H1 (cell line): ENCODE measurements at regions not wholly inside any gene's neighbourhood (a gene's known extent, or its start where the extent isn't known, plus 50 kb on each side); places are given as distances from the start of the nearest gene placed in this dataset.

Experiments
- CTCF ChIA-PET: fragments of 300-600 bp; sonication (Branson Sonifier 250); formaldehyde crosslinking; loops from one replicate; lab custom pipeline; 2021; ENCODE audit not compliant: partially characterized antibody; lab: Charles Lee
- POLR2A ChIA-PET: fragments of 300-600 bp; sonication (Branson Sonifier 250); formaldehyde crosslinking; loops from one replicate; lab custom pipeline; 2021; ENCODE audit warnings: inconsistent platforms; ENCODE audit not compliant: partially characterized antibody; lab: Charles Lee
- DNase-seq, 2 experiments: peaks; one replicate each; pipeline versions ENCODE4 v3.0.0 to v3.0.0-alpha.2; 2010 to 2022; ENCODE audit warnings: low spot score in 2 of 2, low read depth in 1 of 2, mixed read lengths in 1 of 2
- FAIRE-seq: peaks from 2 replicates; lab custom pipeline; 2011; peaks lifted over from hg19 to GRCh38; lab: Jason Lieb, UNC
- H2AFZ ChIP-seq: 2 replicates; pipeline ENCODE4 v1.8.1; 2012; ENCODE audit warnings: low read length, inconsistent platforms
- H2AK5ac ChIP-seq: 2 replicates; pipeline ENCODE4 v1.6.1; 2013; ENCODE audit warnings: low read depth, low read length
- H2BK120ac ChIP-seq: replicated peaks from 2 replicates; pipeline ENCODE3; 2013; ENCODE audit warnings: low read depth, low read length, inconsistent platforms
- H2BK12ac ChIP-seq: 2 replicates; pipeline ENCODE4 v1.6.1; 2013; ENCODE audit warnings: low read depth, low read length
- H2BK15ac ChIP-seq: 2 replicates; pipeline ENCODE4 v1.6.1; 2013; ENCODE audit warnings: low read length
- H2BK20ac ChIP-seq: 2 replicates; pipeline ENCODE4 v1.6.1; 2013; ENCODE audit warnings: low read length
- H2BK5ac ChIP-seq: 2 replicates; pipeline ENCODE4 v1.6.1; 2013; ENCODE audit warnings: low read depth, low read length
- H3K14ac ChIP-seq: 2 replicates; pipeline ENCODE4 v1.6.1; 2013; ENCODE audit warnings: inconsistent platforms; ENCODE audit not compliant: insufficient read length
- H3K18ac ChIP-seq: 2 replicates; pipeline ENCODE4 v1.6.1; 2013; ENCODE audit warnings: low read length; ENCODE audit errors: extremely low read depth
- H3K23ac ChIP-seq: 2 replicates; pipeline ENCODE4 v1.6.1; 2013; ENCODE audit warnings: inconsistent platforms; ENCODE audit not compliant: insufficient read length
- H3K23me2 ChIP-seq: 2 replicates; pipeline ENCODE4 v1.6.1; 2013; ENCODE audit warnings: low read depth, low read length
- H3K27ac ChIP-seq: 2 replicates; pipeline ENCODE4 v1.6.1; 2011; ENCODE audit warnings: low read depth, low read length, inconsistent platforms
- H3K27me3 ChIP-seq, 4 experiments: replicated peaks in 1 of 4; 1 replicate in 1 of 4; 2 replicates in 3 of 4; pipeline versions ENCODE4 v1.6.1 to v1.8.1; 2011 to 2013; ENCODE audit warnings: low read length in 3 of 4, mild to moderate bottlenecking in 3 of 4, inconsistent platforms in 2 of 4, mixed read lengths in 2 of 4, moderate library complexity in 1 of 4; ENCODE audit not compliant: control insufficient read depth in 3 of 4, insufficient read depth in 3 of 4; ENCODE audit errors: extremely low read depth in 1 of 4
- H3K36me3 ChIP-seq, 4 experiments: 2 replicates each; pipeline versions ENCODE4 v1.6.1 to v1.8.1; 2011 to 2013; ENCODE audit warnings: mild to moderate bottlenecking in 4 of 4, low read length in 3 of 4, moderate library complexity in 2 of 4, control low read depth in 1 of 4, inconsistent platforms in 1 of 4; ENCODE audit not compliant: insufficient read depth in 4 of 4, control insufficient read depth in 2 of 4
- H3K4ac ChIP-seq: replicated peaks from 2 replicates; pipeline ENCODE3; 2013; ENCODE audit warnings: low read length, low read depth, mixed read lengths, inconsistent platforms; ENCODE audit not compliant: insufficient read length
- H3K4me1 ChIP-seq, 4 experiments: replicated peaks in 1 of 4; 1 replicate in 1 of 4; 2 replicates in 3 of 4; pipeline versions ENCODE4 v1.6.1 to v1.8.1; 2011 to 2013; ENCODE audit warnings: low read length in 3 of 4, inconsistent platforms in 2 of 4, mixed read lengths in 1 of 4; ENCODE audit not compliant: insufficient read depth in 4 of 4, control insufficient read depth in 3 of 4
- H3K4me2 ChIP-seq, 2 experiments: 2 replicates each; pipeline versions ENCODE4 v1.6.1 to v1.8.1; 2011 to 2013; ENCODE audit warnings: low read depth in 2 of 2, low read length in 2 of 2, control low read depth in 1 of 2, inconsistent platforms in 1 of 2, mild to moderate bottlenecking in 1 of 2; ENCODE audit not compliant: insufficient read depth in 1 of 2
- H3K4me3 ChIP-seq, 4 experiments: fragments of 200-600, 300-600 bp in 1 of 4; sonication (generic), shearing (Covaris generic), sonication (Bioruptor Twin) in 1 of 4; 2 replicates each; pipeline versions ENCODE4 v1.5.1 to v1.8.1; 2011 to 2016; ENCODE audit warnings: low read length in 4 of 4, low read depth in 3 of 4, control low read depth in 2 of 4, inconsistent platforms in 2 of 4, mild to moderate bottlenecking in 2 of 4, mixed read lengths in 1 of 4, moderate library complexity in 1 of 4; ENCODE audit not compliant: insufficient read depth in 2 of 4; ENCODE audit errors: extremely low read depth in 1 of 4
- H3K56ac ChIP-seq: replicated peaks from 2 replicates; pipeline ENCODE3; 2013; ENCODE audit warnings: low read depth, mild to moderate bottlenecking, mixed read lengths, low read length, inconsistent platforms; ENCODE audit not compliant: insufficient read length
- H3K79me1 ChIP-seq: 2 replicates; pipeline ENCODE4 v1.6.1; 2013; ENCODE audit warnings: low read depth, low read length, control low read depth
- H3K79me2 ChIP-seq, 2 experiments: 2 replicates each; pipeline versions ENCODE4 v1.6.1 to v1.8.1; 2012 to 2013; ENCODE audit warnings: low read length in 2 of 2, mild to moderate bottlenecking in 2 of 2, inconsistent platforms in 1 of 2; ENCODE audit not compliant: insufficient read depth in 2 of 2, control insufficient read depth in 1 of 2
- H3K9ac ChIP-seq, 4 experiments: replicated peaks in 1 of 4; 1 replicate in 1 of 4; 2 replicates in 3 of 4; pipeline versions ENCODE4 v1.6.1 to v1.8.1; 2011 to 2013; ENCODE audit warnings: low read depth in 3 of 4, low read length in 3 of 4, control low read depth in 2 of 4, mild to moderate bottlenecking in 2 of 4, moderate library complexity in 2 of 4, inconsistent platforms in 1 of 4; ENCODE audit errors: extremely low read depth in 1 of 4
- H3K9me3 ChIP-seq, 2 experiments: 2 replicates each; pipeline versions ENCODE4 v1.6.1 to v1.8.1; 2012 to 2013; ENCODE audit warnings: mild to moderate bottlenecking in 2 of 2, moderate library complexity in 2 of 2, control low read depth in 1 of 2, inconsistent platforms in 1 of 2, low read depth in 1 of 2, low read length in 1 of 2, mixed read lengths in 1 of 2; ENCODE audit not compliant: insufficient read depth in 2 of 2
- H4K20me1 ChIP-seq, 2 experiments: replicated peaks in 1 of 2; 2 replicates each; pipeline versions ENCODE3 to v1.8.1; 2011 to 2013; ENCODE audit warnings: inconsistent platforms in 2 of 2, low read length in 2 of 2, mild to moderate bottlenecking in 1 of 2; ENCODE audit not compliant: insufficient read depth in 2 of 2, control insufficient read depth in 1 of 2
- H4K5ac ChIP-seq: 2 replicates; pipeline ENCODE4 v1.6.1; 2013; ENCODE audit warnings: low read length, low read depth, mixed read lengths, inconsistent platforms; ENCODE audit not compliant: insufficient read length
- H4K8ac ChIP-seq: 2 replicates; pipeline ENCODE4 v1.8.0; 2013; ENCODE audit warnings: mild to moderate bottlenecking, moderate library complexity, low read length, inconsistent platforms; ENCODE audit not compliant: insufficient read depth; ENCODE audit errors: extremely low read depth
- H4K91ac ChIP-seq: replicated peaks from 2 replicates; pipeline ENCODE3; 2013; ENCODE audit warnings: low read length, mixed read lengths, inconsistent platforms; ENCODE audit not compliant: insufficient read length
- BRCA1 ChIP-seq: IDR thresholded peaks from 2 replicates; pipeline ENCODE4 v1.6.1; 2012; ENCODE audit warnings: low read depth, low read length, improper control_type of control experiment
- CEBPB ChIP-seq: IDR thresholded peaks from 2 replicates; pipeline ENCODE4 v1.6.1; 2012; ENCODE audit warnings: low read depth, low read length
- GABPA ChIP-seq: IDR thresholded peaks from 2 replicates; pipeline ENCODE4 v1.6.1; 2011; ENCODE audit warnings: mild to moderate bottlenecking, low read length, moderate library complexity, borderline replicate concordance; ENCODE audit not compliant: insufficient read depth
- GTF2F1 ChIP-seq: IDR thresholded peaks from 2 replicates; pipeline ENCODE4 v1.6.1; 2012; ENCODE audit warnings: low read depth, low read length, improper control_type of control experiment, borderline replicate concordance
- PHF8 ChIP-seq: fragments of 200-600 bp; sonication (generic); conservative IDR thresholded peaks from 2 replicates; pipeline ENCODE4 v1.7.1; 2012; ENCODE audit warnings: low read depth, mild to moderate bottlenecking, inconsistent platforms, low read length, moderate library complexity
- RNF2 ChIP-seq: fragments of 200-900, 300-1000 bp; sonication (generic); IDR thresholded peaks from 2 replicates; pipeline ENCODE4 v1.7.1; 2016; ENCODE audit warnings: borderline replicate concordance, low read depth, mild to moderate bottlenecking, antibody characterized with exemption, low read length; ENCODE audit not compliant: poor library complexity, severe bottlenecking; ENCODE audit errors: missing control alignments
- whole genome bisulfite sequencing, 2 experiments: shearing (Covaris generic) in 1 of 2; methylation state at CpG; one replicate each; pipeline versions ENCODE4 v1.1.6 to v1.1.7; 2013 to 2015; ENCODE audit warnings: low lambda C conversion rate in 2 of 2, mixed read lengths in 2 of 2, inconsistent platforms in 1 of 2, low coverage in 1 of 2, missing lambda C conversion rate in 1 of 2; ENCODE audit not compliant: insufficient replicate concordance in 2 of 2, insufficient coverage in 1 of 2, insufficient read length in 1 of 2; ENCODE audit errors: extremely low coverage in 1 of 2, missing lambda C conversion rate in 1 of 2; 5-methylcytosine and 5-hydroxymethylcytosine counted together
- TF ChIP-seq, protein P1 (sequence below), 3 experiments: IDR thresholded peaks; 1 replicate in 2 of 3; 2 replicates in 1 of 3; pipeline versions ENCODE4 v1.5.1 to v1.6.1; 2011; ENCODE audit warnings: low read length in 3 of 3, mild to moderate bottlenecking in 3 of 3, inconsistent platforms in 2 of 3, low read depth in 1 of 3, moderate library complexity in 1 of 3; ENCODE audit not compliant: insufficient read depth in 1 of 3; ENCODE audit errors: control extremely low read depth in 1 of 3

DNA sequence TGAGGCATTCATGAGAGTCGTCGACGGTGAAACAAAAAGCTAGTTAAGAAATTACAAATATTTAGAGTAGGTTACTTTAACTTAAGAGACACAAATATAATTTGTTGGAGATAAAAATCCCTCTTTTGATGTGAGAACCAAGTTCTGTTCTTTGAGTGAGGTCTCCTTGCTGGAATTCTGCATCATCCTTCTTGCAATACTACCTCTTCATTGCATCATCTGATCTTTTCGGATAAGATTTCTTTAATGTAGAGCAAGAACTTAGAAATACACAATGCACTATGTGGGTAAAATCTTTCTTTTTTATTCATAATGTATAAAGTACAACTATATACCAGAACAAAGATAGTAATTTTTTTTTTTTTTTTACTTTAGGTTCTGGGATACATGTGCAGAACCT, 118.4 kb downstream of the ARL4C start:
- H2AFZ ChIP-seq, result no peak overlapping the region
- no peak for FAIRE-seq
- WGBS, 2 experiments, result 94% methylated on average over 4 of the region's 4 CpGs; no CpG with 5 or more reads in 1 of the 2 experiments

More for the DNA sequence above, 118.4 kb downstream of the ARL4C start:
- Histone ChIP-seq H3K23ac (no peak overlapping the region), H3K79me2 (no peaks in the 10 kb centered on the region), H3K27me3 (no peaks in the 10 kb centered on the region; a peak in 2 of 7 replicates), H2BK5ac (peak overlapping the region; percentile 36; the same call in 1 of the 2 replicates), H3K36me3 (no peaks in the 10 kb centered on the region), H2BK120ac (no peak overlapping the region), H3K9ac (no peak overlapping the region), H3K4ac (no peak overlapping the region)
- no peak for TF ChIP-seq RNF2
- no peak for TF ChIP-seq BRCA1
- TF ChIP-seq, protein P1, sequence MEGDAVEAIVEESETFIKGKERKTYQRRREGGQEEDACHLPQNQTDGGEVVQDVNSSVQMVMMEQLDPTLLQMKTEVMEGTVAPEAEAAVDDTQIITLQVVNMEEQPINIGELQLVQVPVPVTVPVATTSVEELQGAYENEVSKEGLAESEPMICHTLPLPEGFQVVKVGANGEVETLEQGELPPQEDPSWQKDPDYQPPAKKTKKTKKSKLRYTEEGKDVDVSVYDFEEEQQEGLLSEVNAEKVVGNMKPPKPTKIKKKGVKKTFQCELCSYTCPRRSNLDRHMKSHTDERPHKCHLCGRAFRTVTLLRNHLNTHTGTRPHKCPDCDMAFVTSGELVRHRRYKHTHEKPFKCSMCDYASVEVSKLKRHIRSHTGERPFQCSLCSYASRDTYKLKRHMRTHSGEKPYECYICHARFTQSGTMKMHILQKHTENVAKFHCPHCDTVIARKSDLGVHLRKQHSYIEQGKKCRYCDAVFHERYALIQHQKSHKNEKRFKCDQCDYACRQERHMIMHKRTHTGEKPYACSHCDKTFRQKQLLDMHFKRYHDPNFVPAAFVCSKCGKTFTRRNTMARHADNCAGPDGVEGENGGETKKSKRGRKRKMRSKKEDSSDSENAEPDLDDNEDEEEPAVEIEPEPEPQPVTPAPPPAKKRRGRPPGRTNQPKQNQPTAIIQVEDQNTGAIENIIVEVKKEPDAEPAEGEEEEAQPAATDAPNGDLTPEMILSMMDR (IDR thresholded peaks at IDR 0.05; ENCODE audit: control extremely low read depth in 1 of 3, insufficient read depth in 1 of 3, low read depth in 1 of 3, low read length in 3 of 3), result no peak
- TF ChIP-seq GTF2F1, result no peak
- TF ChIP-seq GABPA, result no peak
- peak; percentile 82 for TF ChIP-seq CEBPB
- TF ChIP-seq PHF8, result no peak
- TF ChIP-seq, all 59 proteins: peak for 1
- Histone ChIP-seq H2BK12ac (peak overlapping the region; percentile 77; the same call in 1 of the 2 replicates), H3K9me3 (no peaks in the 10 kb centered on the region), H2BK20ac (0 out of 2 replicates have a peak overlapping the region, but pooled peaks have one; percentile 62), H3K79me1 (no peaks in the 10 kb centered on the region), H3K56ac (no peak overlapping the region), H3K14ac (no peak overlapping the region), H4K5ac (peak overlapping the region; percentile 32), H3K23me2 (no peaks in the 10 kb centered on the region), H4K20me1 (no peaks in the 10 kb centered on the region), H2AK5ac (no peak overlapping the region), H3K4me2 (no peak overlapping the region), H3K4me3 (no peak overlapping the region), H3K4me1 (peaks cover 0 to 4% (median 2%) of the 10 kb centered on the region in 4 experiments; a peak in 2 of 7 replicates), H4K8ac (no peak overlapping the region), H3K18ac (0 out of 2 replicates have a peak overlapping the region, but pooled peaks have one; percentile 79), H2BK15ac (no peak overlapping the region), H4K91ac (no peak overlapping the region), H3K27ac (no peak overlapping the region)
- CTCF ChIA-PET, result no interaction called here
- DNase-seq, result no peak
- POLR2A ChIA-PET, result interaction anchor here (1.0 kb wide), 1 partner anchor 10 kb away, joined by 6 read pairs; no protein-coding TSS in a partner anchor
